ENCODE measurements at regions not wholly inside any gene's neighbourhood (a gene's known extent, or its start where the extent isn't known, plus 50 kb on each side); places are given as distances from the start of the nearest gene placed in this dataset.

DNA sequence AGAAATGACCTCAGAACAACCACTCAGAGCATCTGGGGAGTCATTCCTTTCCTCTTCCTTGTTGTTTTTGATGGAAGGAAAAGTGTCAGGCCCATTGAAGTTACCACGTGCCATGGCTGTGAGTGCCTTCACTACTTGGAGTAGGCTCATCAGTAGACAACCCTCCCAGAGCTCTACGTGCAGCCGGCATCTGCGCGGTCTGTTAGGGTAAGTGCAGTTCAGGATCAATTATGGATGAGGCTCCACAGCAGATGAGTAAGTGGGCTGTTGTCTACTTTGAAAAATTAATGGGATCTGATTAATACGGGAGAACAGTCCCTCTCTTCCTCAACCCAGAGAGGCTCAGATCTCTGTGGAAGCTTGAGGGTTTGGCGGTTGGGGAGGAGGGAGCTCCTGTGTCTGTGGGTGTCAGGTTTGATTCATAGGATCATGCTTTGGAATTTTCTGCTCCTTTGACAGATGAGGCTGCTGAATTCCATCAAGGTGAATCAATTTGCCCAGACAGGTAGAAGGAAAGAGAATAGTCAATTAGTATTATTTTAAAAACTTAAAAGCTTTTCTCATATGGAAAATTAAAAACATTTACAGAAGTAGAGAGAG, 93.8 kb upstream of the TOX2 start:
- in situ Hi-C loops (cut with HindIII; ENCODE audit: low pct_ligation_motif_present, low pct_unique_long_range_greater_than_20kb, low sequenced_read_pairs) = no loop called here
- DNase-seq = no peak

DNA sequence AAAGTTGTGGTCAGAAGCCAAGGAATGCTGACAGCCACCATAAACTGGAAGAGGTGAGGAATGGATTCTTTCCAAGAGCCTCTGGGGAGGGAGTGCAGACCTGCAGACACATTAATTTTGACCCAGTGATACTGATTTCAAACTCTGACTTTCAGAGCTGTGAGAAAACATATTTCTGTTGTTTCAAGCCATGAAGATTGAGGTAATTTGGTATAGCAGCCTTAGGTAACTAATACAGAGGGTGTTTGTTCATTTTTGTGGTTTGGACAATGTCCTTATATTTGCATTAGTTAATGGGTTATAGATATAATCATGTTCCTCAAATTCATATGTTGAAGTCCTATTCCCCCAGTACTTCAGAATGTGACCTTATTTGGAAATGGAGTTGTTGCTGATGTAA, 85.4 kb upstream of the GTSF1L start:
- in situ Hi-C loops (cut with HindIII; ENCODE audit: low pct_ligation_motif_present, low pct_unique_long_range_greater_than_20kb, low sequenced_read_pairs) = no loop called here
- no peak for DNase-seq

DNA sequence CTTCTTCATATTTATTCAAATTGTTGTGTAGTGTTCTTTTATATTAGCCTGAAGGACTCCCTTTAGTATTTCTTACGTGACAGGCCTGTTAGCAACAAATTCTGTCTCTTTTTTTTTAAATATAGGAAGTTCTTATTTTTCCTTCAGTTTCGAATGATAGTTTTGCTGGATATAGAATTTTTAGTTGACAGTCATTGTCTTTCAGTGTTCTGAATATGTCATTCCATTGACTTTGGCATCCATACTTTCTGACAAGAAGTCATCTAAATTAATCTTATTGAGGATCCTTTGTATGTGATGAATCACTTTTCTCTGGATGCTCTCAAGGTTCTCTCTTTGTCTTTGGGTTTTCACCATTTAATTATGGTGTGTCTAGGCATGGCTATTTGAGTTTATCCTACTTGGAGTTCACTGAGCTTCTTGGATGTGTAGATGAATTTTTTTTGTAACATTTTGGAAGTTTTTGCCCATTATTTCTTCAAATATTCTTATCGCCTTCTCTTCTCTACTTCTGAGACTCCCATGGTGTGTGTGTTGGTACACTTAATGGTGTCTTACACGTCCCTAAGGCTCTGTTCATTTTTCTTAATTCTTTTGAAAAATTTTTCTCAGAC, 82.5 kb upstream of the GTSF1L start:
- in situ Hi-C loops (cut with HindIII; ENCODE audit: low pct_ligation_motif_present, low pct_unique_long_range_greater_than_20kb, low sequenced_read_pairs) = no loop called here
- no peak for DNase-seq

DNA sequence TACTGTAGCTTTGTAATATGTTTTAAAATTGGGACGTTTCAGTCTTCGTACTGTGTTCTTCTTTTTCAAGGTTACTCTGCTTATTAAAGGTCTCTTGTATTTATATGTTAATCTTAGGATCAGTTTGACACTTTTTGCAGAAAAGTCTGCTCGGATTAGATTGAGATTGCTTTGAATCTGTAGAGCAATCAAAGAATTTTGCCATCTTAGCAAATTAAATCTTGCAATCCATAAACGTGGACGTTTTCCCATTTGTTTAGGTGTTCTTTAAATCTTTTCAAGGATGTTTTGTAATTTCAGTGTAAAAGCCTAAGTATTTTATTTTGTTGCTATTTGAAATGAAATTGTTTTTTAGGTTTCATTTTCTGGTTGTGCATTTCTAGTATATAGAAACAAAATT, 78.0 kb upstream of the GTSF1L start:
- in situ Hi-C loops (cut with HindIII; ENCODE audit: low pct_ligation_motif_present, low pct_unique_long_range_greater_than_20kb, low sequenced_read_pairs) = no loop called here
- no peak for DNase-seq

DNA sequence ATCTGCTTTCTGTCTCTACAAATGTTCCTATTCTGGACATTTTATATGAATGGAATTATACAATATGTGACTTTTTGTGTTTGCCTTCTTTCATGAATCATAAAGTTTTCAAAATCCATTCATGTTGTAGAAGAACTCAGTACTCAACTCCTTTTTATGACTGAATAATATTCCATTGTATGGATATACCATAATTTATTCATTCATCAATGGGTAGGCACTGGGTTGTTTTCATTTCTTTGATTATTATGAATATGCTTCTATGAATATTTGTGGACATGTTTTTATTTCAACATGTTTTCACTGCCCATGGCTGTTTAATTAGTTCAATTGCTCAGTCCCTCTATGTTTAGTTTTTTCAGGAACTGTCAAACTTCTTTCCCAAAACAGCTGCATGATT, 76.5 kb upstream of the GTSF1L start:
- in situ Hi-C loops (cut with HindIII; ENCODE audit: low pct_ligation_motif_present, low pct_unique_long_range_greater_than_20kb, low sequenced_read_pairs) = no loop called here
- no peak for DNase-seq

DNA sequence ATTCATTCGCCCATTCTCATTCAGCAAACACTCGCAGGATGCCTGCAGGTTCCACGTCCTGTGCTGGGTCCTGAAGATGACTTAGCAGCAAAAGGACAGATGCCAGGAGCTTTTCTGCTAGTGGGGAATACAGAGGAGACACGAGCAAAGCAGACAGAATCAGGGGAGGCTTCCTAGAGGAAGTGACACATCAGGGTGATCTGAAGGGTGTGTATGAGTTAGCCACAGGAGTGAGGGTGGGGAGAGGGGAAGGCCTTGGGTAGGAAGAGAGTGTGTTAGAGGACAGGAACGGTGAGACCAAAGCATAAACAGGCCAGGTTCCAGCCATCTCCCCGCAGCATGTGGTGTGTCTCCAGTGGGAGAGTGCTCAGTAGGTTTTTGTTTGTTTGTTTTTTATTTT, 73.4 kb upstream of the GTSF1L start:
- in situ Hi-C loops (cut with HindIII; ENCODE audit: low pct_ligation_motif_present, low pct_unique_long_range_greater_than_20kb, low sequenced_read_pairs) = no loop called here
- DNase-seq = no peak

DNA sequence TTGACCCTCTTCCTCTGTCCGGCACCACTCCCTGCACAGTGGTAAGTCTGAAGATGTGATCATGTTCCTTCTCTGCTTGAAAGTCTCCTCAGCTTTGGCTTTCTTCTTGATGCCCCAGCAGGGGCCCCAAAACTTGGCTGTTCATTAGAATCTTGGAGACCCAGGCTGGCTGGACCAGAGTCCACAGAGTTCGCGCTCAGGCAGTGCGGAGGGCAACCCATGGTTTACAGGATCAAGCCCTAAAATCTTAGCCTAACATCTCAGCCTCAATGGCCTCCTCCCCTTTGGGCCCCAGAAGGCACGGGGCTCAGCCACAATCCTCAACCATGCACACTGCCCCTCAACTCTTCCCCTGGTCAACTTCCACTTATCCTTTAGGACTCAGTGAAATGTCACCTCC, 72.9 kb upstream of the GTSF1L start:
- in situ Hi-C loops (cut with HindIII; ENCODE audit: low pct_ligation_motif_present, low pct_unique_long_range_greater_than_20kb, low sequenced_read_pairs) = no loop called here
- DNase-seq = no peak

DNA sequence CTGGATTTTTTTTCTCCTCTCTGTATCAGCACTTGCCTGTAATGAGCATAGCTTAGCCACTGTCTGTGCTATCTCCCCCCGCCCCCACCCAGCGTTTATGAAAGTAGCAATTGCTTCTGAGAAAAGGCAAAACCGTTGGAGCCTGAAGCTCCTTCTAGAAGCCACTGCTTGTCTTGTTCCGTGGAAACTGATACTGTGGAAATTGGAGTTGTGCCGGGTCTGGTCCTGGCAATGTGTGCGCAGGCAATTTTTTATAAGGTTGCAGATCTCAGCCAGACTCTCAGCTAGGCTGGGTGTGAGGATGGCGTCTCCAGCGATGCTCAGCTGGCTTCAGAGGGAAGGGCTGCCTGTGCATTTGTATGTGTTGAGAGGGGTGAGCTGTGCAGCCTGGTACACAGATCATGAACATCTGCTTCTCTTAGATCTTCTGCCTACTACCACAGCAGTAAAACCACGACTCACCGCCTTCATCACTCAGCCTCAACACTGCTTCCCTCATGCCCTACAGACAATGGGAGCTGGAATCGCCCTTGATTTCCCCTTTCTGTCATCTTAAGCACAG, 72.4 kb upstream of the GTSF1L start:
- DNase-seq = no peak
- in situ Hi-C loops (cut with HindIII; ENCODE audit: low pct_ligation_motif_present, low pct_unique_long_range_greater_than_20kb, low sequenced_read_pairs) = no loop called here

DNA sequence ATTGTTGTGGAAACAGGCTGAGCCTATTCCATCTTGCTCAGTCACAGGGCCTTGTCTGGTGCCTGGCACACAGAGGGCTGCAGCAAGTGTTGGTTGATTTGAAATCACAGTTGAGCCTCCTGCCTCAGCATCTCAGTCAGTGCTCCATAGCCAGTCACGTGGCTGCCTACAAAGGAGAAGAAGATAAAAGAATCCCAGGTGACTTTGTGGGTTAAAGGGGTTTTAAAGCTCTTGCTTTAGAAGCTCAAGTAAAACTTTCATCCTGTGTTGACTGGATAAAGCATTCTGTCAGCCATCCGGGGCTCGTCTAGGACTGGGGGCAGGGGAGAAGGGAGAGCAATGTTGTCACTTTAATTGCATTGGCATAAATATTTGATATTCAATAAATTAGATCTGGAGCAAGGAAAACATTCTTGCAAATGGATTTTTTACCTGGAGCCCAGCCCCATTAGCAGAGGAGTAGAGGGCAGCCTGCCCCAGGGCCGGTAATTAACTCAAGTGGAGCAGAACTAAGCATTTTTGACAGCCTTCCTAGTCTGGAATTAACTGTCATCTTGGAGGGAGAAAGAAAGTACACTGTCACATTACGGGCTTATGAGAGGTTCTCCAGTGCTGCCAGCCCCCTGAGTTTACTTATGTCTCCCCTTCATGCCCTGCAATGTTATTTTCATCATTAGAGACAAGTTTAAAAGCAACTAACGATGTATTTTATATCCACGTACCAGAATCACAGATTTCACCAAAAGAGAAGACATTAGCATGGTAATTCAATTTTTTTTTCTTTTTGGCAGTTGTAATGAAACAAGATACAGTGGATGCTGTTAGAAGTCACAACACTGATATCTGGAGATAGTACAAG, 71.7 kb upstream of the GTSF1L start:
- in situ Hi-C loops (cut with HindIII; ENCODE audit: low pct_ligation_motif_present, low pct_unique_long_range_greater_than_20kb, low sequenced_read_pairs) = no loop called here
- no peak for DNase-seq

DNA sequence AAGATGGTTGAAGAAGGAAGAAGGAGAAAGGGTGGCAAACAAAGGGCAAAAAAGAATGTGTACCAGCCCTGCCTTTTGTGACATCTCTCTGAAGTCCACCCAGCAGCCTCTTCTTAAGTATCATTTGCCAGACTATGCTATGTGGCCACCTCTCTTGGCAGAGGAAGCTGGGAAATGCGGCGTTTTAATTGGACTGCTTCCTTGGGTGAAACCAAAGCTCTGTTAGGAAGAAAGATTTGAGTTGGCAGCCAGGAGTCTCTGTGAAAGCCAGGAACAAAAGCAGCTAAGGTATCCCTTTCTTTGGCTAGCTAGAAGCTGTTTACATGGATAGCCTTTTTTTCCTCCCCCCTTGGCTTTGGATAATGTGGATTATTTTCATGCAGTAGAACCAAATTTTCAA, 67.5 kb upstream of the GTSF1L start:
- no peak for DNase-seq
- in situ Hi-C loops (cut with HindIII; ENCODE audit: low pct_ligation_motif_present, low pct_unique_long_range_greater_than_20kb, low sequenced_read_pairs) = no loop called here

DNA sequence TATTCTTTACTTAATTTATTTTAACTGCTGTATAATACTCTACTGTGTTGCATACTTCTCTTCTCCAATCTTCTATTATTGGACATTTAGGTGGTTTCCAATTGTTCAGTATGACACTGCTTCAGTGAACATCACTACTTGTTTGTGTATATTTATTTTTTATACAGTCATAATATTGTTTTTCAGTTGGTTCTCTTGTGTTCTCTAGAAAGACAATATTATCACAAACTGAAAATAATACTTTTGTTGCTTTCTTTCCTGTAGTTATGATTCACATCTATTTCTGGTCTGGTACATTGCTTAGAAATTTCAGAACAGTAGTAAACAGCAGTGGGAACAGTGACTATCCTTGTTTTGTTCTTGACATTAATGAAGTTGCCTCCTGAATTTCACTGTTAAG, 62.8 kb upstream of the GTSF1L start:
- in situ Hi-C loops (cut with HindIII; ENCODE audit: low pct_ligation_motif_present, low pct_unique_long_range_greater_than_20kb, low sequenced_read_pairs) = no loop called here
- no peak for DNase-seq

DNA sequence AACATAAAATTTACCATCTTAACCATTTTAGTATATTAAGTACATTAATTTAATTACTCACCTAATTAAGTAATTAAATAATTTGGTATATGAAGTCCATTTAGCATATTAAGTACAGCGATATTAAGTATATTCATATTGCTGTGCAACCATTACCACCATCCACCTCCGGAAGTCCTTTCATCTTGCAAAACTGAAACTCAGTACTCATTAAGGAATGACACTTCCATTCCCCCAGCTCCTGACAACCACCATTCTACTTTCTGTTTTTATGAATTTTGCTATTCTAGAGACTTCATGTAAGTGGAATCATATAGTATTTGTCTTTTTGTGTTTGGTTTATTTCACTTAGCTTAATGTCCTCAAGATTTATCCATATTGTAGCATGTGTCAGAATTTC, 61.1 kb upstream of the GTSF1L start:
- in situ Hi-C loops (cut with HindIII; ENCODE audit: low pct_ligation_motif_present, low pct_unique_long_range_greater_than_20kb, low sequenced_read_pairs) = no loop called here
- no peak for DNase-seq

DNA sequence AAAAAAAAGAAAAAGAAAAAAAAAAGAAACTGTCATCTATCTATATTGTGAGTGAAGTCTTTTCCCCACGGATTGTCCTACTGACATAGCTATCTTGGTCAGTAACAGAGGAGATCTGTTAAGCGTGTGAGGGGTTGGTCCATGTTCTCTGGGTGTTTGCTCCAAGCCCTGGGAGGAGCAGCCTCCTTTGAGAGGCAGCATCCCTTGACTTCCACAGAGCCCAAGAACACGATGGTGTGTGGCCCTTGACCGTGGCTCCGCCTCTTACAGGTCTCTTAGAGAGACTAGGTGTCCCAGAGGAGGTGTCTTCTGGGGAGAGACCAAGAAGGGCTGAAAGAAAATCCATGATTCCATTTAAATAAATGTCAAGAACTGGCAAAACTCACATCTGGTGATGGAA, 60.1 kb upstream of the GTSF1L start:
- in situ Hi-C loops (cut with HindIII; ENCODE audit: low pct_ligation_motif_present, low pct_unique_long_range_greater_than_20kb, low sequenced_read_pairs) = no loop called here
- no peak for DNase-seq

DNA sequence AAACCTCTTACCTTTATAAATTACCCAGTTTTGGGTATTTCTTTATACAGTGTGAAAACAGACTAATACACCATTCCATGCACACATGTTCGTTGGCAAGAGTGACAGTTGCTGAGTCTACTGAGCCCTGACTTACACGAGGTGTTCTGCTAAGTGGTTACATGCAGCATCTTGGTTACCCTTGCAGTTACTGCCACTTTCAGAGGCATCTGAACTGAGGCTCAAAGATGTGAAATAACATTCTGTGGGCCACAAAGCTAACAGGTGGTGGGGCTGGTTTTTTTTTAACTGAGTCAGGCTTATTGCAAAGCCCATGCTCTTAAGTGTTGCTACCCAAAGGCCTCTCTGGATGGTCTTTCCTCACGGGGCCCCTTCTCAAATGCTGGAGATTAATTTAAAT, 54.4 kb upstream of the GTSF1L start:
- DNase-seq = no peak
- in situ Hi-C loops (cut with HindIII; ENCODE audit: low pct_ligation_motif_present, low pct_unique_long_range_greater_than_20kb, low sequenced_read_pairs) = no loop called here

DNA sequence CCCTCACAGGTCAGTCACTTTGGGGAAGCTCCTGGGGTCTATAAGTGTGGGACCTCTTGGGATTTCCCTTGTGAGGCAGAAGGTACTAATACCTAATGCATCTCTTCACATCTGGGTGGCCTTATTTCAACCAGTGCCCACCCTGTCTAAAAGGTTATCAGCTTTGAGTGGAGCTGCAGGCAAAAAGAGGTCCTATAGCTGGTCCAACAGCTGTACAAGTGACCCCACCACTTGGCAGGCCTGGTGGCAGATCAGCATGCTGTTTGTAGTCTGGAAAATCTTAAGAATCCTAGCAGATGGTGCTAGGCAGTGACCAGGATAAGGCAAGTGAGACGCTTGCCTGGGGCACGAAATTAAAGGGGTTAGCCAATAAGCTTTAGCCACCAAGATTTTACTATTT, 51.6 kb upstream of the GTSF1L start:
- in situ Hi-C loops (cut with HindIII; ENCODE audit: low pct_ligation_motif_present, low pct_unique_long_range_greater_than_20kb, low sequenced_read_pairs) = no loop called here

DNA sequence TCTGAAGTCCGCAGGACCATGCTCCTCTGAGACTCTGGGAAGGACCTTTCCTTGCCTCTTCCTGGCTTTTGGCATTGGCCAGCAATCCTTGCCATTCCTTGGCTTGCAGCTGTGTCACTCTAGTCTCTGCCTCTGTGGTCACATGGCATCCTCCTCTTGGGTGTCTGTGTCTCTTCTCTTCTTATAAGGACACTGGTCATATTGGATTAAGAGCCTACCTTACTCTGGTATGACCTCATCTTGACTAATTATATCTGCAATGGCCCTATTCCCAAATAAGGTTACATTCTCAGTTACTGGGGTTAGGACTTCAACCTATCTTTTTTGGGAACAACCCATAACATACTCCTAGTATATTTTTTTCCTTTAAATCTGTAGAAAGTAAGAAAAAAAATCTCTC, 49.9 kb upstream of the GTSF1L start:
- DNase-seq = no peak
- in situ Hi-C loops (cut with HindIII; ENCODE audit: low pct_ligation_motif_present, low pct_unique_long_range_greater_than_20kb, low sequenced_read_pairs) = no loop called here

More for the DNA sequence above, 51.6 kb upstream of the GTSF1L start:
- no peak for DNase-seq

Measured in ACHN (cell line).